Spinal cord (tissue), 9 donors: ENCODE measurements at regions not wholly inside any gene's neighbourhood (a gene's known extent, or its start where the extent isn't known, plus 50 kb on each side); places are given as distances from the start of the nearest gene placed in this dataset.

Source experiments
- DNase-seq, 6 donors: peaks; one replicate each; pipeline versions ENCODE4 v3.0.0 to v3.0.0-alpha.2; 2013 to 2015; ENCODE audit warnings: low spot score in 6 of 6, low read depth in 4 of 6
- H3K27ac ChIP-seq: one replicate; pipeline ENCODE4 v1.5.1; 2013; ENCODE audit warnings: low read depth, low read length, control low read depth
- H3K27me3 ChIP-seq: one replicate; pipeline ENCODE4 v1.6.1; 2013; ENCODE audit warnings: low read length; ENCODE audit not compliant: control insufficient read depth, insufficient read depth
- H3K36me3 ChIP-seq: one replicate; pipeline ENCODE4 v1.6.1; 2013; ENCODE audit warnings: low read length; ENCODE audit not compliant: control insufficient read depth, insufficient read depth
- H3K4me1 ChIP-seq: one replicate; pipeline ENCODE4 v1.6.1; 2013; ENCODE audit warnings: low read length; ENCODE audit not compliant: control insufficient read depth, insufficient read depth
- H3K4me3 ChIP-seq: one replicate; pipeline ENCODE4 v1.5.1; 2013; ENCODE audit warnings: low read depth, low read length, control low read depth
- H3K9me3 ChIP-seq: one replicate; pipeline ENCODE4 v1.6.1; 2013; ENCODE audit warnings: low read length; ENCODE audit not compliant: control insufficient read depth, insufficient read depth
- WGBS: methylation state at CpG from one replicate; pipeline ENCODE4 v1.1.5; 2013; ENCODE audit warnings: missing lambda C conversion rate; ENCODE audit not compliant: insufficient coverage; 5-methylcytosine and 5-hydroxymethylcytosine counted together
- donor health status: healthy.

DNA sequence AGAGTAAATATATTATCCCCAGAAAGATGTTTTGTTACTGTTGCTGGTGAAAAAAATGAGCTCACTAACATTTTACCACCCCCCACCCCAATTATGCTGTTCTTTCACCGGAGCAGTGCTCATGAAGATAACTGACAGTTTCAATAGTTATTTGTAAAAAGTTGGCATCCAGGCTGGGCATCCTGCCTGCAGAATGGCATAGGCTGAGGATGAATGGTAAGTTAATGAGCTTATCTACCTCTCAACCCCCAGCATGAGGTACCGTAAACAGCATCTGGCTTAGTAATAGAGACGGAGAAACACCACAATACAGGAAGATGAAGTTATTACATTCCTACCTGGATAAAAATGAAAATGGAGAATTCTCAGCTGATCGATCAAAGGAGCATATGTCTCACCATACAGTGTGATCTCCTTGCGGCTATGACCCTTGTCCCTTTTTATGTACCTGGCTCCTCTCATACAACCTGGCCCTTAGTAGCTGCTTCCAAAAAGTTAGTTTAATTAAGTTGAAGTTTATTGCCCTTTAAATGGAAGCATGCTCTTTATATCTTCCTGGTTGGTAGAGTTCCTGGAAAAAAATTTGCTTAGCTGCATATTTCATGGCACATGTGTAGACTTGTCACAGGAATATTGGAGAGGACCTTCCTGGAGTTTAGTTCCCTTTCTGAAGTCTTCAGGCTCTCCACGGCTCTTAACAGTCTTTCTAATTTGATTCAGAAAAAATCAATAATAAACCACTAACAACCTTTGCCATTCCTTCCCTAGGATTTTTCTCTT, 61.2 kb upstream of the MPHOSPH6 start:
- no CpG with 5 or more reads among the region's 6 CpGs for WGBS
- peak in 1 of 6 donors; percentile 83 for DNase-seq
- Histone ChIP-seq H3K27me3 (no peaks in the 10 kb centered on the region), H3K27ac (no peak overlapping the region), H3K9me3 (no peaks in the 10 kb centered on the region), H3K36me3 (no peaks in the 10 kb centered on the region), H3K4me3 (no peak overlapping the region), H3K4me1 (no peaks in the 10 kb centered on the region)

DNA sequence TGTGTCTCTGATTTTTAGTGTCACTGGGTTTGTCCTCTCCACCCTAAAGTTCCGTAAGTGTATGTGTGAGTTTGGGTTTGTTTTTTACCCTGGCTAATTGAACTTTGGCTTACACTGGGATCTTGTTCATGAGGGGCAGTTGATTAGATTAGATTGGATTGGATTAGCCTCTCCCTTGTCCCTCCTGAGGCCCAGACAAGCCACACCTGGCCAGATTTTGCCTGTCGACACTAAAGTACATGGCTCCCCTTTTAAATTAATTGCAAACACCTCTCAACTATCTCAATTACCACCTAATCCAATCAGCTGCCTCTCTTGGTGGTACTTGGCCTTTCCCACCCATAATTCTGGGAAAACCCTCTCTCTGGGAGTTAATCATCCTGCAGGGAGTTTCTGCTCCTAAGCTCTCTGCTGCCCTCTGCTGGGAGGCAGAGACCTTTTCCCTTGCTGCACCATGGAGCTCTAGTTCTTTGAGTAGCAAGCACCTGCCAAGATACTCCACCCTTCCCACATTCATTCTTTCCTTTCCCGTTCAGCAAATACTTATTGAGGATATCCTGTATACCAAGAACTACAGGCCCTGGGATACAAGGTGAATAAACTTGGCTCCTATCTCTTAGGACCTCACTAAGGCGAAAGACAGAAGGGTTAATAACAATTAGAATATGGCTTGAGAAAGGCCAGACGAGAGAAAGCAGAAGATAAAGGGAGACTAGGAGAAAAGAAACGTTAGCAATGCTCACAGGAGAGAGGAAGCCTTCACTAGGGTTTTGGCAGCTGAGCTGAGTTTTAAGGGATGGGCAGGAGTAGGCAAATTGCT, 60.0 kb upstream of the MPHOSPH6 start:
- WGBS, result 44% methylated on average over 4 of the region's 6 CpGs
- H3K27me3 ChIP-seq, result no peaks in the 10 kb centered on the region
- H3K9me3 ChIP-seq, result no peaks in the 10 kb centered on the region
- peak in 2 of 6 donors; percentile 60 to 67 for DNase-seq
- H3K4me1 ChIP-seq, result no peaks in the 10 kb centered on the region
- no peak overlapping the region for H3K4me3 ChIP-seq
- H3K36me3 ChIP-seq, result no peaks in the 10 kb centered on the region
- H3K27ac ChIP-seq, result no peak overlapping the region

DNA sequence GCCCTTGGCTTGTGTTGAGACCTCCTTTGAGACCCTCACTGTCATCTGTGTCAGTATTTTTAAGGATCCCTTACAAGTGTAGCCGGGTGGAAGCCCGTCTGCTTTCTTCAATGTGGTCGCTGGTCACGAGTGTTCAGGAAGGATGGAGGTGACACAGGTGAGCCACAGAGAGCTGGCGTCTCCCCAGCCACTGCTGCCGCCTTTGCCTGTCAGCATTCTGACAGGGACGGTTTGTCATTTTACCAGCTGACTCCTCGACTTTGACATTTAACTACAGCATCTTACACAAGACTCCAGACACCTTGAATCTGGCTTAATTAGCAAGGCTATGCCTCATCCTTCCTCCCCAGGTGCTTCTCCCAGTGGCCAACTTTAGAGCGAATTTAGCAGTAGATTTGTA, 56.3 kb upstream of the MPHOSPH6 start:
- no peaks in the 10 kb centered on the region for H3K9me3 ChIP-seq
- H3K4me1 ChIP-seq, result no peaks in the 10 kb centered on the region
- 74% methylated on average over 8 of the region's 9 CpGs for WGBS
- H3K27me3 ChIP-seq, result no peaks in the 10 kb centered on the region
- H3K36me3 ChIP-seq, result no peaks in the 10 kb centered on the region
- no peak overlapping the region for H3K4me3 ChIP-seq
- DNase-seq, result no peak
- H3K27ac ChIP-seq, result no peak overlapping the region

DNA sequence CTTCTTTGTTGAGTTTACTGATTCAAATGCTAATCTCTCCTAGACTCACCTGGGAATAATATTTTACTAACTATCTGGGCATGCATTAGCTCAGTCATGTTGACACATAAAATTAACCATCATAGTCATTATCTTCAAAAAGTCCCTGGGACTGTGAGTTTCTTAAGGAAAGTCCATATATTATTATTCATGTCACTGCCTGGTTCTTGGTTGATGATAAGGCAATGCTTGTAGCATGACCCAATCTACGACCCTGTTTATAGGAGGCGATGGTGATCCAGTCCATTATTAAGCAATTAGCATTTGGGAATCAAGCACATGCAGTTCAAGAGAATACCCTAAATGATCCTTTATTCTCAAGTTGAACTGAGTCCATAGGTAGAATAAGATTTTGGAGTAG, 54.8 kb upstream of the MPHOSPH6 start:
- H3K27me3 ChIP-seq, result no peaks in the 10 kb centered on the region
- no peak for DNase-seq

DNA sequence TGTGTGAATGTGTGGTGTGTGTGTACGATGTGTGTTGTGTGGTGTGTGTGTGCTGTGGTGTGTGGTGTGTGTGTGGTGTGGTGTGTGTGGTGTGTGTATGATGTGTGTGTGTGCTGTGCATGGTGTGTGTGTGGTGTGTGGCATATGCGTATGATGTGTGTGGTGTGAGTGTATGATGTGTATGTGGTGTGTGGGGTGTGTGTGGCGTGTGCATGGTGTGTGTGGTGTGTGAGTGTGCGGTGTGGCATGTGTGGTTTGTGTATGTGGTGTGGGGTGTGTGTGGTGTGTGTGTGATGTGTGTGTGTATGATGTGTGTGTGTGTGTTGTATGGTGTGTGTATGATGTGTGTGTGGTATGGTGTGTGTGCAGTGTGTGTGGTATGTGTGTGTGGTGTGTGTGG, 50.5 kb upstream of the MPHOSPH6 start:
- H3K4me1 ChIP-seq, result no peaks in the 10 kb centered on the region
- no peaks in the 10 kb centered on the region for H3K9me3 ChIP-seq
- H3K27me3 ChIP-seq, result no peaks in the 10 kb centered on the region
- no peak overlapping the region for H3K27ac ChIP-seq
- H3K36me3 ChIP-seq, result no peaks in the 10 kb centered on the region
- 96% methylated on average over 4 of the region's 4 CpGs for WGBS
- no peak overlapping the region for H3K4me3 ChIP-seq
- no peak for DNase-seq

More for the DNA sequence above, 54.8 kb upstream of the MPHOSPH6 start:
- no peak overlapping the region for H3K4me3 ChIP-seq
- H3K27ac ChIP-seq, result no peak overlapping the region
- H3K4me1 ChIP-seq, result no peaks in the 10 kb centered on the region
- WGBS, result no CpG with 5 or more reads among the region's 2 CpGs
- H3K9me3 ChIP-seq, result no peaks in the 10 kb centered on the region
- H3K36me3 ChIP-seq, result no peaks in the 10 kb centered on the region
